H9 (cell line): ENCODE measurements at regions not wholly inside any gene's neighbourhood (a gene's known extent, or its start where the extent isn't known, plus 50 kb on each side); places are given as distances from the start of the nearest gene placed in this dataset.

ENCODE experiments used
- DNase-seq: peaks from one replicate; pipeline ENCODE4 v3.0.0-alpha.2; 2017
- H2AFZ ChIP-seq: one replicate; pipeline ENCODE4 v1.6.1; 2013; ENCODE audit warnings: mild to moderate bottlenecking, low read length, control low read depth, moderate library complexity
- H2AK5ac ChIP-seq: 2 replicates; pipeline ENCODE4 v1.6.1; 2013; ENCODE audit warnings: low read length, control low read depth, mixed read lengths; ENCODE audit not compliant: insufficient read length
- H2BK120ac ChIP-seq: one replicate; pipeline ENCODE4 v1.6.1; 2013; ENCODE audit warnings: low read depth, mild to moderate bottlenecking, low read length, control low read depth, inconsistent platforms; ENCODE audit not compliant: poor library complexity, severe bottlenecking
- H2BK12ac ChIP-seq: 2 replicates; pipeline ENCODE4 v1.6.1; 2013; ENCODE audit warnings: low read length, control low read depth, mixed read lengths, low read depth; ENCODE audit not compliant: insufficient read length
- H2BK15ac ChIP-seq: 2 replicates; pipeline ENCODE4 v1.6.1; 2013; ENCODE audit warnings: low read depth, low read length, control low read depth
- H2BK20ac ChIP-seq: one replicate; pipeline ENCODE4 v1.6.1; 2013; ENCODE audit warnings: low read depth, mild to moderate bottlenecking, low read length, control low read depth, inconsistent platforms; ENCODE audit not compliant: poor library complexity, severe bottlenecking
- H2BK5ac ChIP-seq: 2 replicates; pipeline ENCODE4 v1.6.1; 2013; ENCODE audit warnings: low read length, control low read depth, mixed read lengths; ENCODE audit not compliant: insufficient read length
- H3K14ac ChIP-seq: 2 replicates; pipeline ENCODE4 v1.6.1; 2013; ENCODE audit warnings: low read length, control low read depth; ENCODE audit not compliant: insufficient read depth
- H3K18ac ChIP-seq: 2 replicates; pipeline ENCODE4 v1.6.1; 2013; ENCODE audit warnings: low read depth, mild to moderate bottlenecking, mixed read lengths, low read length, control low read depth; ENCODE audit not compliant: insufficient read length
- H3K23ac ChIP-seq: 2 replicates; pipeline ENCODE4 v1.6.1; 2013; ENCODE audit warnings: low read length, control low read depth, mixed read lengths, low read depth; ENCODE audit not compliant: insufficient read length
- H3K23me2 ChIP-seq: 2 replicates; pipeline ENCODE4 v1.6.1; 2013; ENCODE audit warnings: low read depth, mild to moderate bottlenecking, mixed read lengths, low read length, control low read depth; ENCODE audit not compliant: insufficient read length, poor library complexity, severe bottlenecking
- H3K27ac ChIP-seq: 2 replicates; pipeline ENCODE4 v1.5.1; 2013; ENCODE audit warnings: low read length, control low read depth, mixed read lengths, low read depth; ENCODE audit not compliant: insufficient read length
- H3K27me3 ChIP-seq: 2 replicates; pipeline ENCODE4 v1.6.1; 2013; ENCODE audit warnings: low read length, control low read depth, inconsistent platforms; ENCODE audit not compliant: insufficient read depth
- H3K4ac ChIP-seq: 2 replicates; pipeline ENCODE4 v1.6.1; 2013; ENCODE audit warnings: low read depth, mild to moderate bottlenecking, control low read depth, inconsistent platforms, low read length, moderate library complexity
- H3K4me1 ChIP-seq: 2 replicates; pipeline ENCODE4 v1.6.1; 2013; ENCODE audit warnings: low read length, control low read depth, inconsistent platforms; ENCODE audit not compliant: insufficient read depth
- H3K4me2 ChIP-seq: 2 replicates; pipeline ENCODE4 v1.6.1; 2013; ENCODE audit warnings: low read length, control low read depth, mixed read lengths; ENCODE audit not compliant: insufficient read length, insufficient read depth
- H3K56ac ChIP-seq: 2 replicates; pipeline ENCODE4 v1.6.1; 2013; ENCODE audit warnings: low read depth, mild to moderate bottlenecking, mixed read lengths, low read length, control low read depth; ENCODE audit not compliant: insufficient read length
- H3K79me1 ChIP-seq: 2 replicates; pipeline ENCODE4 v1.6.1; 2013; ENCODE audit warnings: low read depth, mild to moderate bottlenecking, moderate library complexity, low read length, control low read depth, inconsistent platforms; ENCODE audit not compliant: insufficient read depth, poor library complexity, severe bottlenecking
- H3K79me2 ChIP-seq: 2 replicates; pipeline ENCODE4 v1.6.1; 2013; ENCODE audit warnings: low read length, control low read depth, inconsistent platforms; ENCODE audit not compliant: insufficient read depth
- H3K9ac ChIP-seq: 2 replicates; pipeline ENCODE4 v1.6.1; 2013; ENCODE audit warnings: low read length, control low read depth, mixed read lengths; ENCODE audit not compliant: insufficient read length; ENCODE audit errors: extremely low read depth
- H3K9me3 ChIP-seq: one replicate; pipeline ENCODE4 v1.6.1; 2013; ENCODE audit warnings: low read depth, low read length, inconsistent platforms; ENCODE audit not compliant: control insufficient read depth
- H3T11ph ChIP-seq: one replicate; pipeline ENCODE4 v1.6.1; 2013; ENCODE audit warnings: mild to moderate bottlenecking, low read length, control low read depth, inconsistent platforms
- H4K20me1 ChIP-seq: one replicate; pipeline ENCODE4 v1.6.1; 2013; ENCODE audit not compliant: control insufficient read depth, insufficient read length, insufficient read depth
- H4K5ac ChIP-seq: 2 replicates; pipeline ENCODE4 v1.6.1; 2013; ENCODE audit warnings: low read depth, mild to moderate bottlenecking, mixed read lengths, low read length, control low read depth; ENCODE audit not compliant: insufficient read length
- H4K8ac ChIP-seq: replicated peaks from 2 replicates; pipeline ENCODE4 v1.6.1; 2013; ENCODE audit warnings: low read length, control low read depth, mixed read lengths, low read depth; ENCODE audit not compliant: insufficient read length
- H4K91ac ChIP-seq: 2 replicates; pipeline ENCODE4 v1.6.1; 2013; ENCODE audit warnings: low read depth, mild to moderate bottlenecking, moderate library complexity, mixed read lengths, low read length, control low read depth; ENCODE audit not compliant: insufficient read length
- H3K27ac Mint-ChIP-seq, 3 experiments: 2 replicates in 2 of 3; 3 replicates in 1 of 3; pipeline ENCODE4 v1.8.0; 2020 to 2021; ENCODE audit warnings: mixed read lengths in 3 of 3, mild to moderate bottlenecking in 1 of 3, moderate library complexity in 1 of 3
- H3K27me3 Mint-ChIP-seq: 2 replicates; pipeline ENCODE4 v1.8.0; 2021; ENCODE audit warnings: low read depth, mild to moderate bottlenecking, moderate library complexity, mixed read lengths
- H3K36me3 Mint-ChIP-seq, 3 experiments: 2 replicates in 2 of 3; 3 replicates in 1 of 3; pipeline ENCODE4 v1.8.0; 2020 to 2021; ENCODE audit warnings: low read depth in 3 of 3, mixed read lengths in 3 of 3; ENCODE audit not compliant: insufficient read depth in 1 of 3
- H3K4me1 Mint-ChIP-seq, 2 experiments: 2 replicates each; pipeline ENCODE4 v1.8.0; 2020; ENCODE audit warnings: mixed read lengths in 2 of 2
- H3K4me3 Mint-ChIP-seq, 2 experiments: 2 replicates in 1 of 2; 3 replicates in 1 of 2; pipeline ENCODE4 v1.8.0; 2020 to 2021; ENCODE audit warnings: mild to moderate bottlenecking in 2 of 2, mixed read lengths in 2 of 2, moderate library complexity in 1 of 2
- H3K9me3 Mint-ChIP-seq, 2 experiments: 2 replicates in 1 of 2; 3 replicates in 1 of 2; pipeline ENCODE4 v1.8.0; 2020; ENCODE audit warnings: mild to moderate bottlenecking in 2 of 2, mixed read lengths in 2 of 2, moderate library complexity in 1 of 2
- CTCF ChIP-seq: fragments of 200-600 bp; sonication (generic); conservative IDR thresholded peaks from 3 replicates; pipeline ENCODE4 v1.8.0; 2021; ENCODE audit warnings: antibody characterized with exemption, mild to moderate bottlenecking

GRCh38 chr4:160724063-160724462 lies 1439.7 kb downstream of the FSTL5 start:
- Histone ChIP-seq H3K4ac (no peak overlapping the region), H2AK5ac (no peak overlapping the region), H3K4me1 (no peaks in the 10 kb centered on the region), H3K14ac (no peak overlapping the region), H3K79me2 (no peaks in the 10 kb centered on the region), H3K9me3 (no peaks in the 10 kb centered on the region), H4K91ac (no peak overlapping the region), H2AFZ (no peak overlapping the region), H3K4me2 (no peak overlapping the region), H4K8ac (no peak overlapping the region), H3K18ac (no peak overlapping the region), H3K56ac (no peak overlapping the region), H3K9ac (no peak overlapping the region), H2BK120ac (no peak overlapping the region), H4K20me1 (no peaks in the 10 kb centered on the region), H3K79me1 (no peaks in the 10 kb centered on the region), H4K5ac (no peak overlapping the region), H2BK12ac (no peak overlapping the region), H3T11ph (no peak overlapping the region), H3K27ac (no peak overlapping the region), H2BK20ac (no peak overlapping the region), H2BK5ac (no peak overlapping the region), H3K23me2 (no peaks in the 10 kb centered on the region), H3K27me3 (no peaks in the 10 kb centered on the region), H2BK15ac (no peak overlapping the region), H3K23ac (no peak overlapping the region)
- no peak for DNase-seq
- no peaks in the 10 kb centered on the region for H3K9me3 Mint-ChIP-seq
- TF ChIP-seq CTCF = 0 out of 3 replicates have a peak, but pooled peaks have one; percentile 30
- H3K27me3 Mint-ChIP-seq = no peaks in the 10 kb centered on the region
- no peaks in the 10 kb centered on the region for H3K4me1 Mint-ChIP-seq
- no peak overlapping the region for H3K4me3 Mint-ChIP-seq
- no peaks in the 10 kb centered on the region for H3K36me3 Mint-ChIP-seq
- H3K27ac Mint-ChIP-seq = no peak overlapping the region
